Left lung (tissue), 4 donors: ENCODE measurements at regions not wholly inside any gene's neighbourhood (a gene's known extent, or its start where the extent isn't known, plus 50 kb on each side); places are given as distances from the start of the nearest gene placed in this dataset.

ENCODE experiments used
- ATAC-seq: fragments of 200-7000 bp; cut with Tn5 transposase; one replicate; pipeline ENCODE4 v1.9.1; 2020; ENCODE audit warnings: moderate library complexity
- DNase-seq, 4 donors: peaks; one replicate each; pipeline ENCODE4 v3.0.0-alpha.2; 2013 to 2020
- H3K27ac ChIP-seq, 2 donors: fragments of 200-600 bp; sonication (generic) in 1 of 2; one replicate each; pipeline versions ENCODE4 v1.5.0 to v1.8.0; 2020 to 2021
- H3K27me3 ChIP-seq, 2 donors: fragments of 200-600 bp; sonication (generic) in 1 of 2; one replicate each; pipeline versions ENCODE4 v1.5.0 to v1.8.0; 2020 to 2021
- H3K36me3 ChIP-seq, 2 donors: fragments of 200-600 bp; sonication (generic) in 1 of 2; one replicate each; pipeline versions ENCODE4 v1.5.0 to v1.8.0; 2020 to 2021
- H3K4me1 ChIP-seq, 2 donors: fragments of 200-600 bp; one replicate each; pipeline ENCODE4 v1.8.0; 2021
- H3K4me3 ChIP-seq, 2 donors: fragments of 200-600 bp; sonication (generic) in 1 of 2; one replicate each; pipeline versions ENCODE4 v1.5.0 to v1.8.0; 2020 to 2021; ENCODE audit warnings: mild to moderate bottlenecking in 1 of 2
- H3K9me3 ChIP-seq, 2 donors: fragments of 200-600 bp; sonication (generic) in 1 of 2; one replicate each; pipeline versions ENCODE4 v1.5.0 to v1.8.0; 2020 to 2021
- intact Hi-C, 2 donors: fragments of 100-400 bp; cut with DNase I; formaldehyde crosslinking; loops; one replicate each; pipeline versions ENCODE4 v1.11.2 to v1.14.2; 2022
- TF ChIP-seq, protein P1 (sequence below), 2 donors: fragments of 200-600 bp; sonication (generic) in 1 of 2; IDR thresholded peaks; one replicate each; pipeline versions ENCODE4 v1.5.0 to v1.8.0; 2021; ENCODE audit warnings: antibody characterized with exemption in 2 of 2
- donor health status: DM: no; HTN: yes; CAD: no.
- donor health status: DM: no; HTN: no; CAD: no.

DNA sequence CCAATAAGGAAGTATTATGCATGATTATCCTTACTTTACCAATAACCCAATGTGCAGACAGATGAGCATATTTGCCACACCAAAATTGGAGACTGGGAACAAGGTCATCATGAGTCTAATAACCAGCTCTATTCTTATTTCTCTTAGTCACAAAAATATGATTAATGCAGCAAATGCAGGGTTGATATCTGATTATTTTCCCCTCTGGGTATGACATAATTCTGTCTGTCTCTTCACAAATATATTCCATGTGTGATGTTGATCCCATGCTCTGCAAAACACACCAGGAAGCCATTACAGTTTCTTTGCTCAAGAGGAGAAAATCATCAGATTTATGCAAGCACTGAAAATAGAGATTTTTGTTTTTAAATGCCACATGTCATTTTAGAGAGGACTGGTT lies 196.5 kb upstream of the DGKB start:
- intact Hi-C loops: no loop called here
- Histone ChIP-seq H3K4me1 (no peaks in the 10 kb centered on the region), H3K27me3 (no peaks in the 10 kb centered on the region), H3K36me3 (no peaks in the 10 kb centered on the region), H3K4me3 (no peak overlapping the region), H3K9me3 (peaks cover 0 to 5% of the 10 kb centered on the region in 2 donors), H3K27ac (no peak overlapping the region)
- TF ChIP-seq, protein P1, sequence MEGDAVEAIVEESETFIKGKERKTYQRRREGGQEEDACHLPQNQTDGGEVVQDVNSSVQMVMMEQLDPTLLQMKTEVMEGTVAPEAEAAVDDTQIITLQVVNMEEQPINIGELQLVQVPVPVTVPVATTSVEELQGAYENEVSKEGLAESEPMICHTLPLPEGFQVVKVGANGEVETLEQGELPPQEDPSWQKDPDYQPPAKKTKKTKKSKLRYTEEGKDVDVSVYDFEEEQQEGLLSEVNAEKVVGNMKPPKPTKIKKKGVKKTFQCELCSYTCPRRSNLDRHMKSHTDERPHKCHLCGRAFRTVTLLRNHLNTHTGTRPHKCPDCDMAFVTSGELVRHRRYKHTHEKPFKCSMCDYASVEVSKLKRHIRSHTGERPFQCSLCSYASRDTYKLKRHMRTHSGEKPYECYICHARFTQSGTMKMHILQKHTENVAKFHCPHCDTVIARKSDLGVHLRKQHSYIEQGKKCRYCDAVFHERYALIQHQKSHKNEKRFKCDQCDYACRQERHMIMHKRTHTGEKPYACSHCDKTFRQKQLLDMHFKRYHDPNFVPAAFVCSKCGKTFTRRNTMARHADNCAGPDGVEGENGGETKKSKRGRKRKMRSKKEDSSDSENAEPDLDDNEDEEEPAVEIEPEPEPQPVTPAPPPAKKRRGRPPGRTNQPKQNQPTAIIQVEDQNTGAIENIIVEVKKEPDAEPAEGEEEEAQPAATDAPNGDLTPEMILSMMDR (IDR thresholded peaks at IDR 0.05): no peak
- DNase-seq (no peak), ATAC-seq (no peak)

DNA sequence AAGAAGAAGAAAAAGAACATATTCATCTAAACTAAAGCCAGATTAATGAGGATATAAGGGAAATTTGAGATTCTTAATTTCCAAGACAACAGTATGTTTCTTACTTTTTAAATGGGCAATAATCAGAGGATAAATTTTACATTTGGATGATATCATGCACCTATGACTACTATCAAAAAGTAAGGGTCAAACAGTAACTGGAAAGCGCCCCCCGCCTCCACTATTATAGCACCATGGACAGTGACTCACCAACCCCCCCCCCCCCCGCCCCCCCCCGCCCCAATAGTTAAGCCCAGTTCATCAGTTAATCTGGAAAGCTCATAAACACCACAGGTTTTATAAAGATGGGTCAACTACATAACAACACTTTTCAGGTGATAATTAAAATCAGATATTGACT lies 194.3 kb upstream of the DGKB start:
- Histone ChIP-seq H3K4me1 (no peaks in the 10 kb centered on the region), H3K27me3 (no peaks in the 10 kb centered on the region), H3K4me3 (no peak overlapping the region), H3K36me3 (no peaks in the 10 kb centered on the region), H3K9me3 (peaks cover 0 to 5% of the 10 kb centered on the region in 2 donors), H3K27ac (no peak overlapping the region)
- no peak for ATAC-seq
- TF ChIP-seq, protein P1 (IDR thresholded peaks at IDR 0.05): no peak
- intact Hi-C loops: no loop called here
- DNase-seq: no peak

DNA sequence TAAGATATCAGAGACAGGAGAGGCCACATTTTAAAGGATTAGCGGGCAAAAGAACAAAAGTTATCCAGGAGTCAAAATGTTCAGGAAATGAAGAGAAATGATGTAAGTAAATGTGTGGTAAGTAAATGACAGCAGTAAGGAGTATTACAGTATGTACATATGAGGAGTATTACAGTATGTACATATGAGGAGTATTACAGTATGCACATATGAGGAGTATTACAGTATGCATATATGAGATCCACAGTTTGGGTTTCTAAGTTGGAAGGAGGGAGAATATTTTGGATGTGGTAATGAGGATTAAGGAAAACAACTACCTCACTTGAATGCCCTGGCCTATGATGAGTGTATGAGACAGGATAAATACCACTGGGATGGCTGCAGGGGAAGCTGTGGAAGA lies 192.4 kb upstream of the DGKB start:
- intact Hi-C loops: no loop called here
- H3K9me3 ChIP-seq: peaks cover 0 to 5% of the 10 kb centered on the region in 2 donors
- H3K27ac ChIP-seq: no peak overlapping the region
- TF ChIP-seq, protein P1 (IDR thresholded peaks at IDR 0.05): no peak
- H3K27me3 ChIP-seq: no peaks in the 10 kb centered on the region
- no peaks in the 10 kb centered on the region for H3K4me1 ChIP-seq
- no peak overlapping the region for H3K4me3 ChIP-seq
- DNase-seq (no peak), ATAC-seq (no peak)
- H3K36me3 ChIP-seq: no peaks in the 10 kb centered on the region

DNA sequence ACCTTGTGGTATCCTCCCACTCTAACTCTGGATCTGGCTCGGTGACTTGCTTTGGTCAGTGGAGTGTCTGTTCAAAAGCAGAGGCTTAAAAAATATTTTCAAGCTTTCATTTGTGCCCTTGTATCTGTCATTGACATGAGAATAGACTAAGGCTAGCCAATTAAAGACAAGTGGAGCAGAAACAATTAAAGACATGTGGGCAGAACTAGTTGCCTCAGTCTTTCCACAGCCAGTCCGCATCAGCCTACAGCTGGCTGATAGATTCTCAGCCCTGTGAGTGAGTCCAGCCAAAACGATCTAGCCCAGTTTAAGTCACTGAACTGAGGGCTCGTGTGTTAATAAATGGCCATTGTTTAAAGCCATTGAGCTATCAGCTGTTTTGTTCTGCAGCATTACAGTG lies 185.2 kb upstream of the DGKB start:
- H3K27me3 ChIP-seq: no peaks in the 10 kb centered on the region
- ATAC-seq: no peak
- no peaks in the 10 kb centered on the region for H3K9me3 ChIP-seq
- no peak overlapping the region for H3K27ac ChIP-seq
- H3K36me3 ChIP-seq: no peaks in the 10 kb centered on the region
- TF ChIP-seq, protein P1 (IDR thresholded peaks at IDR 0.05): no peak
- intact Hi-C loops: no loop called here
- no peak for DNase-seq
- H3K4me3 ChIP-seq: no peak overlapping the region
- no peaks in the 10 kb centered on the region for H3K4me1 ChIP-seq

DNA sequence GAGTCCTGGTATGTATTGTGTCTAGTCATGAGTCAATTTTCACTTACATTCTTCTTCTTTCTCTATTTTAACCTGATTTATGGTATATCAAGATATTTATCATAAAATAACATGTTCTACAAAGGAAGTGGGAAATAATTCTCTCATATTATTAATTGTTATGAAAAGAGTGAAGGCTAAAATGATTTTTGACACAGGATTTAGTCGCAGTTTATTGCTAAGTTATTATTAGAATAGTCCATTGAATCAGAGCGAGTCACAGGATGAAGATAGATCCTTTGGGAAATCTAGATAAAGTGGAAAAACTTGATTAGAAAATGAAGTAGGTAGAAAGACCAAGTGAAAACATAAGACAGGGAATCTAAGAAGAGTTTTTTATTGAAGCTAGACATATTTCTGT lies 184.3 kb upstream of the DGKB start:
- Histone ChIP-seq H3K27ac (no peak overlapping the region), H3K27me3 (no peaks in the 10 kb centered on the region), H3K36me3 (no peaks in the 10 kb centered on the region), H3K4me3 (no peak overlapping the region), H3K4me1 (no peaks in the 10 kb centered on the region), H3K9me3 (no peaks in the 10 kb centered on the region)
- ATAC-seq (no peak), DNase-seq (no peak)
- intact Hi-C loops: no loop called here
- TF ChIP-seq, protein P1 (IDR thresholded peaks at IDR 0.05): no peak
